Uterus (tissue), 2 donors: ENCODE measurements at regions not wholly inside any gene's neighbourhood (a gene's known extent, or its start where the extent isn't known, plus 50 kb on each side); places are given as distances from the start of the nearest gene placed in this dataset.

Source experiments
- CTCF ChIP-seq, 4 experiments: fragments of 200-600 bp in 2 of 4; fragments of 450-650 bp in 2 of 4; sonication (generic) in 2 of 4; IDR thresholded peaks; one replicate each; pipeline ENCODE4 v1.5.1; 2016 to 2019; ENCODE audit warnings: antibody characterized with exemption in 4 of 4, mild to moderate bottlenecking in 2 of 4, moderate library complexity in 1 of 4
- POLR2A ChIP-seq, 2 donors: fragments of 450-650 bp; IDR thresholded peaks; one replicate each; pipeline ENCODE4 v1.6.1; 2016; ENCODE audit warnings: antibody characterized with exemption in 2 of 2, mild to moderate bottlenecking in 1 of 2, moderate library complexity in 1 of 2

DNA sequence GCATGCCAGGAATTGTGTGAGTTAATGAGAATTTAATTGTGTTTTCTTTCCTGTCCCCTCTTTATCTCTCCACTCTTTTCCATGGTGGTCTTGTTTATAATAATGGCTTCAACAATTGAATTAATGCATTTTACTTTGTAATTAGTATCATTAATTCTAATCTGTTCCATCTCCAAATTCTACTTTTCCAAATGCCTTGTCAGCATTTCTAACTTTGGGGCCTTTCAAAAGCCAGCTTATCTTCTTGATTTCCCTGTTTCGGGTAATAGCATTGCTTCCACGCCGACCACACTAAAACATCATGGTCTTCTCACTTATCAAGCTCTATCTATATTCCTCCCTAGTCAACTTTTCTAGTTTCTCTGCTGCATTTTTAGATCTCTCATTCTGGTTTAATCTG is 54.2 kb upstream of the RMST start:
- TF ChIP-seq CTCF (IDR thresholded peaks at IDR 0.05) (no peak), POLR2A (IDR thresholded peaks at IDR 0.05) (no peak)
